GM19397 (cell line): ENCODE measurements at regions not wholly inside any gene's neighbourhood (a gene's known extent, or its start where the extent isn't known, plus 50 kb on each side); places are given as distances from the start of the nearest gene placed in this dataset.
"Not testable (repeated sequence)": the region's sequence is repeated elsewhere in the genome, so short reads cannot be mapped to it uniquely, and the experiment has no call there.

Experiments used
- ATAC-seq: cut with Tn5 transposase; IDR thresholded peaks from one replicate; pipeline ENCODE4 v1.9.1; 2021; ENCODE audit warnings: mild to moderate bottlenecking, moderate library complexity; ENCODE audit not compliant: unreplicated experiment

GRCh38 chr7:150098592-150098991, 224.6 kb upstream of the LRRC61 start:
- not testable (repeated sequence) for ATAC-seq

- ATAC-seq = not testable (repeated sequence)
Observed at GRCh38 chr7:150101282-150101681, 221.9 kb upstream of the LRRC61 start.

- not testable (repeated sequence) for ATAC-seq
Observed at GRCh38 chr7:150107283-150107682, 215.9 kb upstream of the LRRC61 start.

GRCh38 chr7:150110375-150110820, 212.8 kb upstream of the LRRC61 start:
- not testable (repeated sequence) for ATAC-seq

- not testable (repeated sequence) for ATAC-seq
Observed at GRCh38 chr7:150110882-150111281, 212.3 kb upstream of the LRRC61 start.

- not testable (repeated sequence) for ATAC-seq
Observed at GRCh38 chr7:150111373-150112139, 211.6 kb upstream of the LRRC61 start.

- ATAC-seq = not testable (repeated sequence)
Observed at GRCh38 chr7:150113301-150113700, 209.9 kb upstream of the LRRC61 start.

- not testable (repeated sequence) for ATAC-seq
Observed at GRCh38 chr7:150114591-150114990, 208.6 kb upstream of the LRRC61 start.

GRCh38 chr7:150119966-150120365, 203.2 kb upstream of the LRRC61 start:
- ATAC-seq = not testable (repeated sequence)

GRCh38 chr7:150125831-150126230, 197.3 kb upstream of the LRRC61 start:
- ATAC-seq = not testable (repeated sequence)

GRCh38 chr7:150134451-150134850, 188.7 kb upstream of the LRRC61 start:
- ATAC-seq = not testable (repeated sequence)

GRCh38 chr7:150135620-150136190, 187.4 kb upstream of the LRRC61 start:
- ATAC-seq = not testable (repeated sequence)

GRCh38 chr7:150139840-150140239, 183.3 kb upstream of the LRRC61 start:
- ATAC-seq = not testable (repeated sequence)

- ATAC-seq = not testable (repeated sequence)
Observed at GRCh38 chr7:150141525-150142345, 181.4 kb upstream of the LRRC61 start.

GRCh38 chr7:150146124-150146523, 177.0 kb upstream of the LRRC61 start:
- ATAC-seq = not testable (repeated sequence)

GRCh38 chr7:150147524-150147923, 175.6 kb upstream of the LRRC61 start:
- ATAC-seq = not testable (repeated sequence)

- not testable (repeated sequence) for ATAC-seq
Observed at GRCh38 chr7:150156015-150156414, 167.1 kb upstream of the LRRC61 start.

GRCh38 chr7:150158696-150159095, 164.5 kb upstream of the LRRC61 start:
- ATAC-seq = not testable (repeated sequence)

GRCh38 chr7:150169515-150169914, 153.6 kb upstream of the LRRC61 start:
- ATAC-seq = not testable (repeated sequence)

- ATAC-seq = not testable (repeated sequence)
Observed at GRCh38 chr7:150169943-150170490, 153.1 kb upstream of the LRRC61 start.

- not testable (repeated sequence) for ATAC-seq
Observed at GRCh38 chr7:150183602-150184001, 139.6 kb upstream of the LRRC61 start.
